A673 (cell line): ENCODE measurements at regions not wholly inside any gene's neighbourhood (a gene's known extent, or its start where the extent isn't known, plus 50 kb on each side); places are given as distances from the start of the nearest gene placed in this dataset.

Experiments used
- BruUV-seq: library from RNA; stranded (reverse); fragments of 400-500 nt; replicated peaks from 2 replicates; lab custom pipeline; 2021; lab: Mats Ljungman, UMichigan
- CTCF ChIA-PET: fragments of 300-600 bp; sonication (Branson Sonifier 250); formaldehyde crosslinking; loops from one replicate; lab custom pipeline; 2022; ENCODE audit warnings: antibody characterized with exemption; lab: Charles Lee
- POLR2A ChIA-PET: fragments of 300-600 bp; sonication (Branson Sonifier 250); formaldehyde crosslinking; loops from one replicate; lab custom pipeline; 2022; ENCODE audit warnings: antibody characterized with exemption; ENCODE audit not compliant: low non-redundant PET; lab: Charles Lee
- DNase-seq: peaks from one replicate; pipeline ENCODE4 v3.0.0-alpha.2; 2015; ENCODE audit warnings: low spot score
- H3K27ac ChIP-seq: fragments of 200-600 bp; sonication (generic); 2 replicates; pipeline ENCODE4 v1.5.1; 2016; ENCODE audit warnings: mixed run types, low read depth, mild to moderate bottlenecking, mixed read lengths, antibody characterized with exemption, low read length; ENCODE audit not compliant: poor library complexity, severe bottlenecking
- H3K27me3 ChIP-seq: fragments of 200-600 bp; sonication (generic); replicated peaks from 2 replicates; pipeline ENCODE4 v1.6.1; 2017; ENCODE audit warnings: mixed run types, low read depth, mild to moderate bottlenecking, mixed read lengths, antibody characterized with exemption, low read length; ENCODE audit not compliant: insufficient read depth, poor library complexity
- H3K36me3 ChIP-seq: fragments of 200-600 bp; sonication (generic); 2 replicates; pipeline ENCODE4 v1.6.1; 2016; ENCODE audit warnings: mixed run types, mild to moderate bottlenecking, mixed read lengths, antibody characterized with exemption, low read length; ENCODE audit not compliant: insufficient read depth, poor library complexity, severe bottlenecking
- H3K4me1 ChIP-seq: fragments of 200-600 bp; sonication (generic); 2 replicates; pipeline ENCODE4 v1.6.1; 2017; ENCODE audit warnings: mixed run types, mild to moderate bottlenecking, mixed read lengths, antibody characterized with exemption, low read length; ENCODE audit not compliant: insufficient read depth, poor library complexity, severe bottlenecking
- H3K4me3 ChIP-seq: fragments of 200-600 bp; sonication (generic); 2 replicates; pipeline ENCODE4 v1.5.1; 2016; ENCODE audit warnings: low read depth, mixed run types, mild to moderate bottlenecking, mixed read lengths, low read length; ENCODE audit not compliant: poor library complexity, severe bottlenecking
- H3K9me3 ChIP-seq: fragments of 200-600 bp; sonication (generic); 2 replicates; pipeline ENCODE4 v1.6.1; 2016; ENCODE audit warnings: mixed run types, low read depth, mild to moderate bottlenecking, mixed read lengths, antibody characterized with exemption, low read length; ENCODE audit not compliant: poor library complexity, severe bottlenecking
- CTCF ChIP-seq: fragments of 300-800, 200-600 bp; sonication (generic); conservative IDR thresholded peaks from 2 replicates; pipeline ENCODE4 v1.5.1; 2017; ENCODE audit warnings: low read depth, mild to moderate bottlenecking, antibody characterized with exemption, low read length, moderate library complexity, mixed read lengths
- EZH2 ChIP-seq: fragments of 200-600 bp; sonication (generic); IDR thresholded peaks from 2 replicates; pipeline ENCODE4 v1.6.1; 2017; ENCODE audit warnings: borderline replicate concordance, low read depth, mild to moderate bottlenecking, mixed read lengths, antibody characterized with exemption, low read length; ENCODE audit not compliant: poor library complexity, severe bottlenecking
- intact Hi-C: fragments of 100-400 bp; cut with micrococcal nuclease; formaldehyde crosslinking; loops from one replicate; pipeline ENCODE4 v1.10.0; 2022; ENCODE audit not compliant: unreplicated experiment

GRCh38 chr3:64916937-64917336 is 229.1 kb upstream of the ADAMTS9 start:
- Histone ChIP-seq H3K27ac (peak overlapping the region; percentile 73), H3K4me1 (peaks cover 33% of the 10 kb centered on the region), H3K27me3 (no peaks in the 10 kb centered on the region), H3K4me3 (no peak overlapping the region), H3K9me3 (no peaks in the 10 kb centered on the region), H3K36me3 (no peaks in the 10 kb centered on the region)
- POLR2A ChIA-PET: no interaction called here
- BruUV-seq: no TSS peak
- CTCF ChIA-PET: no interaction called here
- peak; percentile 75 for DNase-seq
- TF ChIP-seq EZH2 (no peak), CTCF (no peak)
- intact Hi-C loops: no loop called here

- no peaks in the 10 kb centered on the region for H3K27me3 ChIP-seq
- CTCF ChIA-PET: no interaction called here
- BruUV-seq: no TSS peak
- peak overlapping the region; percentile 73 for H3K27ac ChIP-seq
- peaks cover 33% of the 10 kb centered on the region for H3K4me1 ChIP-seq
- DNase-seq: no peak
- no peak overlapping the region for H3K4me3 ChIP-seq
- no peak for TF ChIP-seq CTCF
- no peak for TF ChIP-seq EZH2
- H3K36me3 ChIP-seq: no peaks in the 10 kb centered on the region
- POLR2A ChIA-PET: no interaction called here
- intact Hi-C loops: no loop called here
- H3K9me3 ChIP-seq: no peaks in the 10 kb centered on the region
Observed at GRCh38 chr3:64916192-64916798, 228.5 kb upstream of the ADAMTS9 start.

- TF ChIP-seq CTCF: no peak
- TF ChIP-seq EZH2: no peak
- ChIA-PET POLR2A (no interaction called here), CTCF (no interaction called here)
- H3K27ac ChIP-seq: peak overlapping the region; percentile 73
- no peaks in the 10 kb centered on the region for H3K27me3 ChIP-seq
- H3K4me1 ChIP-seq: peaks cover 33% of the 10 kb centered on the region
- no peaks in the 10 kb centered on the region for H3K36me3 ChIP-seq
- no TSS peak for BruUV-seq
- H3K4me3 ChIP-seq: no peak overlapping the region
- intact Hi-C loops: no loop called here
- DNase-seq: no peak
- H3K9me3 ChIP-seq: no peaks in the 10 kb centered on the region
Observed at GRCh38 chr3:64915778-64916177, 228.0 kb upstream of the ADAMTS9 start.
